ENCODE measurements at regions not wholly inside any gene's neighbourhood (a gene's known extent, or its start where the extent isn't known, plus 50 kb on each side); places are given as distances from the start of the nearest gene placed in this dataset.

- no peak for DNase-seq (ENCODE audit: low read depth in 1 of 2, low spot score in 1 of 2)
Measured at GRCh38 chrX:118167361-118167760, 50.8 kb upstream of the KLHL13 start.

- no peak for DNase-seq (ENCODE audit: low read depth in 1 of 2, low spot score in 1 of 2)
Measured at GRCh38 chrX:118171356-118171755, 54.7 kb upstream of the KLHL13 start.

GRCh38 chrX:118174516-118175098 lies 58.0 kb upstream of the KLHL13 start:
- no peak for DNase-seq (ENCODE audit: low read depth in 1 of 2, low spot score in 1 of 2)

DNA sequence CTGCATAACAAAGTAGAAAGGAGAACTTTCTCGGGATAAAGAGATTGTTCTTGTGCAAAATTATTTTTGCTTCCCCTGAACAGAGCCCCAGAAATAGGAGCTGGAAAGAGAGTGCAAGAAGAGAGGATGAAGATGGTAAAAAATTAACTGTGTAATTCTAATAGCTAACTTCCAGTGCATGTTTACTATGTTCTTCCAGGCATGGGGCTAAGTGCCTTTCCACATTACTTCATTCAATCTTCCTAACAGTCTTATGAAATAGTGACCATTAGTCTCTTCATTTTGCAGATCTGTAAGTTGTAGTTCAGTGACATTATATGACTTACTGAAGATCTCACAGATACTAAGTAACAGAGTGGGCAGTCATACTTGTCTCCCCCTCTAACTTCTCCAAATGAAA lies 61.1 kb upstream of the KLHL13 start:
- no peak for DNase-seq (ENCODE audit: low read depth in 1 of 2, low spot score in 1 of 2)

- DNase-seq (ENCODE audit: low read depth in 1 of 2, low spot score in 1 of 2) = no peak
Measured at GRCh38 chrX:118178450-118178849, 61.8 kb upstream of the KLHL13 start.

- DNase-seq (ENCODE audit: low read depth in 1 of 2, low spot score in 1 of 2) = no peak
Measured at GRCh38 chrX:118179161-118179560, 62.6 kb upstream of the KLHL13 start.

- no peak for DNase-seq (ENCODE audit: low read depth in 1 of 2, low spot score in 1 of 2)
Measured at GRCh38 chrX:118179718-118180117, 63.1 kb upstream of the KLHL13 start.

GRCh38 chrX:118181030-118181429 lies 64.4 kb upstream of the KLHL13 start:
- DNase-seq (ENCODE audit: low read depth in 1 of 2, low spot score in 1 of 2) = no peak

DNA sequence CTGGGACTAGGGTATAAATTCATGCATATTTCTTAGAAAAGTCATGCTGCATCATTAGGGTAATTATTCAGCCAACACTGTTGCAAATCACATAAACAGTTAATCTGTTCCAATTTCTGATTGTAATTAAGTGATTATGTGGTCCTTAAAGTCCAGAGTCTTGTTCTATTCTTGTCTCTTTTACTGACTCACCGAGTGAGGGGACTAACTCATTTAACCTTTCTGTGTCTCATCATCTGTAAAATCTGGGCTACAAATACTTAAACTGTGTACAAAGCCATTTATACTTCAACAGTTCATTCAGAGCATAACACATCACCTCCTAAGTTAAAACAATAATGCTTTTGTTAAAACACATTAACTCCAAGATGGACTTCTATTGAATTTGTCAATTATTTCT lies 65.4 kb upstream of the KLHL13 start:
- no peak for DNase-seq (ENCODE audit: low read depth in 1 of 2, low spot score in 1 of 2)

- no peak for DNase-seq (ENCODE audit: low read depth in 1 of 2, low spot score in 1 of 2)
Measured at GRCh38 chrX:118182681-118183080, 66.1 kb upstream of the KLHL13 start.

DNA sequence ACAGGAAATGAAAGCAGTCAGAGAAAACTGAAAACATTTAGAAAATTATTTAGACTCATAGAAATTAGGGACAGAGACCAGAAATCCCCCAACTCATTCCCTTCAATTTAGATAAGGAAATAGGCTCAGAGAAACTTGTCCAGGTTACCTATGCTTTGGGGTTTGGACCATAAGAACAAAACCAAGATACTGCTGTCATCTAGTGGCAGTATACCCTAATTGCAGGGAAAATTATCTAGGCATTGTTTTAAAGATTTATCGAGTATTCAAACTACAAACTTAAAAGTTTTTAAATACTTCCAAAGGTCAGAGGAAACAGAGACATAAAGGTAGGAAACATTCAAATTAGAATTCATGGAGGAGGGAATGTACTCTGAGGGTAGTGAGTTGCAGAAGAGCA lies 67.0 kb upstream of the KLHL13 start:
- DNase-seq (ENCODE audit: low read depth in 1 of 2, low spot score in 1 of 2) = no peak

DNA sequence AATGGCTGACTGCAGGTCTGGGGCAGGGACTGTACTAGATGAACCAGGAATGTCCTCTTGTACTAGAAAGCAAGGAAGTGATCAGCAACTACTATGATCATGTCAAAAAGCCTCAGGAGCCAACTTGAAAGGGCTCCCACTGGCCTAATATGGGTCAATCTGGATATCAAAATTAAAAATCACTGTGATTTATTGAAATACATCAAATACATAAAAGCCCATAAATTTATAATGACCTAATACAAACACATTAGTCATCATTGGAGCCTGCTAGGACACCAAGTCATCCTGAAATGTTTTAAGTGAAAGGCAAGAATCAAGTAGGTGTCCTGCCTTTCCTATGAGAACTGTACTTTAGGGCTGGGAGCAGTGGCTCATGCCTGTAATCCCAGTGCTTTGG lies 70.5 kb upstream of the KLHL13 start:
- DNase-seq (ENCODE audit: low read depth in 1 of 2, low spot score in 1 of 2) = no peak

GRCh38 chrX:118189000-118189399 lies 72.4 kb upstream of the KLHL13 start:
- DNase-seq (ENCODE audit: low read depth in 1 of 2, low spot score in 1 of 2) = no peak

- no peak for DNase-seq (ENCODE audit: low read depth in 1 of 2, low spot score in 1 of 2)
Measured at GRCh38 chrX:118189628-118190027, 73.0 kb upstream of the KLHL13 start.

DNA sequence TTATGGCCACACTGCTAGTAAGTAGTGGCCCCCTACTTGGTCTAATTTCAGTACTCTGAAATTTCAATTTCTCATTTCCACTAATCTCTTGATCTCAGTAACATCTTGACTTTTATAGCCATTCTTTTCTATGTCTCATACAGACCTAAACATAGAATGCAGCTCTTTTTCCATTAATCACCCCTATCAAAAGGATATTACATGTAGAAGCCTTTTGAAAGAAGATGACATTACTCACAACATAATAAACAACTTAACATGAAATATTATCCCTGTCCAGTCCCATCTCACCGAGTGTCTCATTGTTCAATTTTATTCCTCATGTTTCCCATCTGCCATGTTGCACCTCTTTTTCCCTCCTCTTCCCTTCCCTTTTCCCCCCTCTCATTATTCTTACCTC lies 81.1 kb upstream of the KLHL13 start:
- DNase-seq (ENCODE audit: low read depth in 1 of 2, low spot score in 1 of 2) = no peak

DNA sequence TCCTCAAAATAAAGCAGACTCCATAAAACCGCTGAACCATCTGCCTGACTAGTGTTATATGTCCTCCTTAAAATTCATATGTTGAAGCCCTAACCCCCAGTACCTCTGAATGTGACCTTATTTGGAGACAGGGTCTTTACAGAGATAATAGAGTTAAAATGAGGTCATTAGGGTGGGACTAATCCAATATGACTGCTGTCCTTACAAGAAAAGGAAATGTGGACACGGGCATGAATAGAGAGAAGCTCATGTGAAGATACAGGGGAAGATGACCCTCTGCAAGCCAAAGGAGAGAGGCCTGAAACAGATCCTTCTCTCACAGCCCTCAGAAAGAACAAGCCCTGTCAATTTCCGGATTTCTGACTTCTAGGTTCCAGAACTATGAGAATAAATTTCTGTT lies 82.0 kb upstream of the KLHL13 start:
- no peak for DNase-seq (ENCODE audit: low read depth in 1 of 2, low spot score in 1 of 2)

DNA sequence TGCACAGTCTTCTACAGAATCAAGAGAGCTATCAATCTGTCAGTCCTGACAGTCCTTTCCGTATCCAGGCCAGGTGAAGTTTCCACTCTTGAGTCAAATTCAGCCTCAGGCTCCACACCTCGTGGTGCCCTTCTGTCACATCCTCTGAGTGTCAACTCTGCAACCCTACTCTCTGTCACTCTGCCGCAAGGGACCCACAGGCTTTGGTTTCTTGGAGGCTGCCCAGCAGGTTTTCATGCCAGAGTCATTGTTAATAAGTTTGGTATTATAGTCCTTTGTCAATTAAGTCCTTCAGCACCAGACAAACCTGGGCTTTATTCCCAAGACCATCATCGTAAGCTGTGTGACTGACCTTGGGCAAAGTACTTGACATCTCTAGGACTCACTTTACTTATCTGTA lies 83.4 kb upstream of the KLHL13 start:
- DNase-seq (ENCODE audit: low read depth in 1 of 2, low spot score in 1 of 2) = no peak

- no peak for DNase-seq (ENCODE audit: low read depth in 1 of 2, low spot score in 1 of 2)
Measured at GRCh38 chrX:118205421-118206395, 89.1 kb upstream of the KLHL13 start.

GRCh38 chrX:118207831-118208453 lies 91.3 kb upstream of the KLHL13 start:
- DNase-seq (ENCODE audit: low read depth in 1 of 2, low spot score in 1 of 2) = no peak

DNA sequence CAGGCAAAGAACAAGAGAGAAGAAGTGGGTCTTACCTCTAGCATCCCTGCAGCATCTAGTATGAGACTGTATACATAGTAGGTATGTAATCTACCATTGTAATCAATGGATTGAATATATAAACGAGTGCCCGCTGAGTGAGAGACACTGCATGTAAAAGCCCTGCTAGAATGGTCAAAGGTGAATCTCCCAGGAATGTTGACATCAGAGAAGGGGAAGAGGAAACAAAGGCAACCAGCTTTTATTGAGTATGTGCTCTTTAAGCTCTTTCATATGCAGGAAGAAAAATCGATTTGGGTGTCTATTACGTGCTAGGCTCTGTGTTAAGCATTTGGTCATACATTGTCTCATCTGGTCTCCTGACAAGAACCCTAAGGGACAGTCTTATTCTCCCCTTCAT lies 91.9 kb upstream of the KLHL13 start:
- DNase-seq (ENCODE audit: low read depth in 1 of 2, low spot score in 1 of 2) = no peak

GRCh38 chrX:118211891-118212816 lies 95.5 kb upstream of the KLHL13 start:
- DNase-seq (ENCODE audit: low read depth in 1 of 2, low spot score in 1 of 2) = no peak
